A673 (cell line): ENCODE measurements at regions not wholly inside any gene's neighbourhood (a gene's known extent, or its start where the extent isn't known, plus 50 kb on each side); places are given as distances from the start of the nearest gene placed in this dataset.
"Not testable (repeated sequence)": the region's sequence is repeated elsewhere in the genome, so short reads cannot be mapped to it uniquely, and the experiment has no call there.

Source experiments
- EZH2 ChIP-seq: fragments of 200-600 bp; sonication (generic); IDR thresholded peaks from 2 replicates; pipeline ENCODE4 v1.6.1; 2017; ENCODE audit warnings: borderline replicate concordance, low read depth, mild to moderate bottlenecking, mixed read lengths, antibody characterized with exemption, low read length; ENCODE audit not compliant: poor library complexity, severe bottlenecking
- TF ChIP-seq, protein P1 (sequence below): fragments of 300-800, 200-600 bp; sonication (generic); conservative IDR thresholded peaks from 2 replicates; pipeline ENCODE4 v1.5.1; 2017; ENCODE audit warnings: low read depth, mild to moderate bottlenecking, antibody characterized with exemption, low read length, moderate library complexity, mixed read lengths

GRCh38 chr1:173327987-173328386, 120.9 kb upstream of the TNFSF4 start:
- TF ChIP-seq, protein P1, sequence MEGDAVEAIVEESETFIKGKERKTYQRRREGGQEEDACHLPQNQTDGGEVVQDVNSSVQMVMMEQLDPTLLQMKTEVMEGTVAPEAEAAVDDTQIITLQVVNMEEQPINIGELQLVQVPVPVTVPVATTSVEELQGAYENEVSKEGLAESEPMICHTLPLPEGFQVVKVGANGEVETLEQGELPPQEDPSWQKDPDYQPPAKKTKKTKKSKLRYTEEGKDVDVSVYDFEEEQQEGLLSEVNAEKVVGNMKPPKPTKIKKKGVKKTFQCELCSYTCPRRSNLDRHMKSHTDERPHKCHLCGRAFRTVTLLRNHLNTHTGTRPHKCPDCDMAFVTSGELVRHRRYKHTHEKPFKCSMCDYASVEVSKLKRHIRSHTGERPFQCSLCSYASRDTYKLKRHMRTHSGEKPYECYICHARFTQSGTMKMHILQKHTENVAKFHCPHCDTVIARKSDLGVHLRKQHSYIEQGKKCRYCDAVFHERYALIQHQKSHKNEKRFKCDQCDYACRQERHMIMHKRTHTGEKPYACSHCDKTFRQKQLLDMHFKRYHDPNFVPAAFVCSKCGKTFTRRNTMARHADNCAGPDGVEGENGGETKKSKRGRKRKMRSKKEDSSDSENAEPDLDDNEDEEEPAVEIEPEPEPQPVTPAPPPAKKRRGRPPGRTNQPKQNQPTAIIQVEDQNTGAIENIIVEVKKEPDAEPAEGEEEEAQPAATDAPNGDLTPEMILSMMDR, result not testable (repeated sequence)
- not testable (repeated sequence) for TF ChIP-seq EZH2
